PC-9 (cell line): ENCODE measurements at regions not wholly inside any gene's neighbourhood (a gene's known extent, or its start where the extent isn't known, plus 50 kb on each side); places are given as distances from the start of the nearest gene placed in this dataset.

Source experiments
- CTCF ChIP-seq: fragments of 200-600 bp; sonication (generic); conservative IDR thresholded peaks from 2 replicates; pipeline ENCODE4 v1.6.1; 2017; ENCODE audit warnings: mixed run types, antibody characterized with exemption, mild to moderate bottlenecking, moderate library complexity
- EZH2 ChIP-seq: fragments of 200-600 bp; sonication (generic); IDR thresholded peaks from 2 replicates; pipeline ENCODE4 v1.8.0; 2017; ENCODE audit warnings: antibody characterized with exemption, low read depth

GRCh38 chr18:60180671-60181070, 191.9 kb downstream of the MC4R start:
- TF ChIP-seq CTCF (no peak), EZH2 (no peak)
